ENCODE measurements at regions not wholly inside any gene's neighbourhood (a gene's known extent, or its start where the extent isn't known, plus 50 kb on each side); places are given as distances from the start of the nearest gene placed in this dataset.
"Not testable (repeated sequence)": the region's sequence is repeated elsewhere in the genome, so short reads cannot be mapped to it uniquely, and the experiment has no call there.

DNA sequence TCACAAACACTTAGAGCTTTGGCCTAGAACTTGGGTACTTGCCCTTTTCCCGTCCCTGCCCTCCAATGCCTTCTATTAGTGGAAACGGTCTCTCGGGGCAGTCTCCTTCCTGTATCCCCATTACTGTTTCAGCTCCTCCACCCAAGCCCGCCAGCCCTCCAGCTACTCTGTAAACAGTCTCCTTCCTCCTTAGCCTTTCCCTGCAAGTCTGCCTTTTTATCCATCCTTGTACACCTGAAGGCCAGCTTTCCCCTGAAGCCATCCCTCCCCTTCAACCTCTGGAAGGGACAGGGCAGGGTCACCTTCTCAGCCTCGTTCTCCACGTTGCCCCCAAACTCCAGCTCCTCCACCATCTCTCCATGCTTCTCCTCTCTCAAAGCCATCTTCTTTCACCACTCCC lies 108.1 kb upstream of the ZNF746 start:
- Histone ChIP-seq H3K4me3 (ENCODE audit: low read depth in 1 of 2, low read length in 2 of 2) (no peak overlapping the region), H3K79me2 (ENCODE audit: insufficient read depth, low read length) (peaks cover 8% of the 10 kb centered on the region; the same call in 1 of the 2 replicates), H3K27ac (ENCODE audit: low read length) (no peak overlapping the region), H3K4me2 (ENCODE audit: insufficient read depth, low read length) (no peak overlapping the region), H3K36me3 (ENCODE audit: insufficient read depth, low read length) (peaks cover 90% of the 10 kb centered on the region), H2AFZ (ENCODE audit: low read depth, low read length) (no peak overlapping the region), H3K9ac (ENCODE audit: low read depth, low read length) (no peak overlapping the region), H4K20me1 (ENCODE audit: insufficient read depth, low read length) (peaks cover 36% of the 10 kb centered on the region), H3K27me3 (ENCODE audit: insufficient read depth, low read length, poor library complexity) (no peaks in the 10 kb centered on the region), H3K9me3 (ENCODE audit: insufficient read depth, low read length, severe bottlenecking) (no peaks in the 10 kb centered on the region), H3K4me1 (ENCODE audit: insufficient read depth, low read length) (peaks cover 18% of the 10 kb centered on the region)
- TF ChIP-seq, protein P1, sequence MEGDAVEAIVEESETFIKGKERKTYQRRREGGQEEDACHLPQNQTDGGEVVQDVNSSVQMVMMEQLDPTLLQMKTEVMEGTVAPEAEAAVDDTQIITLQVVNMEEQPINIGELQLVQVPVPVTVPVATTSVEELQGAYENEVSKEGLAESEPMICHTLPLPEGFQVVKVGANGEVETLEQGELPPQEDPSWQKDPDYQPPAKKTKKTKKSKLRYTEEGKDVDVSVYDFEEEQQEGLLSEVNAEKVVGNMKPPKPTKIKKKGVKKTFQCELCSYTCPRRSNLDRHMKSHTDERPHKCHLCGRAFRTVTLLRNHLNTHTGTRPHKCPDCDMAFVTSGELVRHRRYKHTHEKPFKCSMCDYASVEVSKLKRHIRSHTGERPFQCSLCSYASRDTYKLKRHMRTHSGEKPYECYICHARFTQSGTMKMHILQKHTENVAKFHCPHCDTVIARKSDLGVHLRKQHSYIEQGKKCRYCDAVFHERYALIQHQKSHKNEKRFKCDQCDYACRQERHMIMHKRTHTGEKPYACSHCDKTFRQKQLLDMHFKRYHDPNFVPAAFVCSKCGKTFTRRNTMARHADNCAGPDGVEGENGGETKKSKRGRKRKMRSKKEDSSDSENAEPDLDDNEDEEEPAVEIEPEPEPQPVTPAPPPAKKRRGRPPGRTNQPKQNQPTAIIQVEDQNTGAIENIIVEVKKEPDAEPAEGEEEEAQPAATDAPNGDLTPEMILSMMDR (IDR thresholded peaks at IDR 0.05; ENCODE audit: borderline replicate concordance, extremely low read depth, low read length, poor library complexity, severe bottlenecking), result no peak
- no peak for TF ChIP-seq EZH2 (IDR thresholded peaks at IDR 0.05; ENCODE audit: borderline replicate concordance, low read depth, low read length, severe bottlenecking)
- DNase-seq (no peak), ATAC-seq (ENCODE audit: insufficient read depth, low read depth) (no peak)

DNA sequence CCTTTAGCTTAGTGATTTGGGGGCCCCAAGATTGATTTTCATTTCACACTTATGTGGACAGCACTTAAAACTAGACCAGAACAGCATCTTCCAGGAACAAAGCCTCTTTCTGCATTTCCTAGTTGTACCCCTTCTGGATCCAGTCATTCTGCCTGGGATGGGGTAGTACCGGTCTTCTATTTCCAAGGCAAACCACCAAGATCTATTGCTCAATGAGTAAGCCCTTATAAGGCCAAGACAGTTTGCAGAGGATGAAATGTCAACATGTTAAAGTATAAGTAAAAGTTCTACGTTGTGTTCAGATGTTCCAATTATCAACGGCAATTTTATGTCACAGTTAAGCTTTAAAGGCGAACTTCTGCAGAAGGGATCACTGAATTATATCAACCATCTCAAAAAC lies 106.9 kb upstream of the ZNF746 start:
- H3K79me2 ChIP-seq (ENCODE audit: insufficient read depth, low read length), result peaks cover 5% of the 10 kb centered on the region; the same call in 1 of the 2 replicates
- H3K27me3 ChIP-seq (ENCODE audit: insufficient read depth, low read length, poor library complexity), result no peaks in the 10 kb centered on the region
- H3K9me3 ChIP-seq (ENCODE audit: insufficient read depth, low read length, severe bottlenecking), result no peaks in the 10 kb centered on the region
- peaks cover 83% of the 10 kb centered on the region for H3K36me3 ChIP-seq (ENCODE audit: insufficient read depth, low read length)
- TF ChIP-seq, protein P1 (IDR thresholded peaks at IDR 0.05; ENCODE audit: borderline replicate concordance, extremely low read depth, low read length, poor library complexity, severe bottlenecking), result no peak
- no peak for TF ChIP-seq EZH2 (IDR thresholded peaks at IDR 0.05; ENCODE audit: borderline replicate concordance, low read depth, low read length, severe bottlenecking)
- ATAC-seq (ENCODE audit: insufficient read depth, low read depth) (no peak), DNase-seq (no peak)
- H3K4me3 ChIP-seq (ENCODE audit: low read depth in 1 of 2, low read length in 2 of 2), result no peak overlapping the region
- H4K20me1 ChIP-seq (ENCODE audit: insufficient read depth, low read length), result peaks cover 40% of the 10 kb centered on the region
- no peak overlapping the region for H3K9ac ChIP-seq (ENCODE audit: low read depth, low read length)
- H2AFZ ChIP-seq (ENCODE audit: low read depth, low read length), result no peak overlapping the region
- peaks cover 30% of the 10 kb centered on the region for H3K4me1 ChIP-seq (ENCODE audit: insufficient read depth, low read length)
- H3K4me2 ChIP-seq (ENCODE audit: insufficient read depth, low read length), result no peak overlapping the region
- H3K27ac ChIP-seq (ENCODE audit: low read length), result no peak overlapping the region

DNA sequence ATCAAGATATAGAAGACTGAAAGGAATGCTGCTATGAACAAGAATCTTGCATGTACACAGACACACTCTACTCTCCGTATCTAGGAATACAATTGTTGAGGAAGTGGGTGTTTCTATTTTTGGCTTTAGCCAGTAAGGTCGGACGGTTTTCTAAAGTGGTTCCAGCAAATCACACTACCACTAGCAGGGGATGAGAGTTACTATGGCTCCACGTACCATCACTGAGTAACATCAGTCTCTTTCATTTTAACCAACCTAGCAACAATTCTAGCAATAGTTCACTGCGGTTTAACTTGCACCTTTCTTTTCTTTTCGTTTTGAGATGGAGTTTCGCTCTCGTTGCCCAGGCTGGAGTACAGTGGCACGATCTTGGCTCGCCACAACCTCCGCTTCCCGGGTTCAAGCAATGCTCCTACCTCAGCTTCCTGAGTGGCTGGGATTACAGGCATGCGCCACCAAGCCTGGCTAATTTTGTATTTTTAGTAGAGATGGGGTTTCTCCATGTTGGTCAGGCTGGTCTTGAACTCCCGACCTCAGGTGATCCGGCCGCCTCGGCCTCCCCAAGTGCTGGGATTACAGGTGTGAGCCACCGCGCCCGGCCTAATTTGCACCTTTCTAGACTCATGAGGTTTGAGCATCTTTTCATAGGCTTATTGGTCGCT lies 103.2 kb upstream of the ZNF746 start:
- not testable (repeated sequence) for H2AFZ ChIP-seq (ENCODE audit: low read depth, low read length)
- peak overlapping the region; percentile 31; the same call in 1 of the 2 replicates for H3K27ac ChIP-seq (ENCODE audit: low read length)

DNA sequence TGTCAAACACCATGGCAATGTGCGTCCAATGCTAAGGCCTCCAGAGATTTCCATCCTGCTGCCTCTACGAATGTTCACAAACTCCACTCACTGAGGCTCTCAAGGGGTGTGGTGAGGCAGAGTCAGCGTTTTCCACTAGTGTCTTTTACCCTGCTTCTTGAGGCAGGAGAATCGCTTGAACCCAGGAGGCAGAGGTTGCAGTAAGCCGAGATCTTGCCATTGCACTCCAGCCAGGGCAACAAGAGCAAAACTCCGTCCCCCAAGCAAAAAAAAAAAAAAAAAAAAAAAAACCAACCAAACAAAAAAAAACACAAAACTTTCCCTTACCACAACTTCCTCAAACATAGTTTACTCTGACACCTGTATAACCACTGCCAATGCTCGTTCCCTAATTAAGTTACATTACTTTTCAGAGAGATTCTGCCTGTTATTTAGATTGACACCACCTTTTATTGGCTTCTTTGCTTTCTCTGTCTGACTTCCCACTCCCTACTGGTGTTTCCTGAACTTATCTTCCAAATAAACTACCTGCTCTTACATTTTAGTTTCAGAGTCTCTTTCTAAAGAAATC lies 102.1 kb upstream of the ZNF746 start:
- Histone ChIP-seq H2AFZ (ENCODE audit: low read depth, low read length) (no peak overlapping the region), H3K9me3 (ENCODE audit: insufficient read depth, low read length, severe bottlenecking) (no peaks in the 10 kb centered on the region), H3K27ac (ENCODE audit: low read length) (no peak overlapping the region), H3K36me3 (ENCODE audit: insufficient read depth, low read length) (peaks cover 87% of the 10 kb centered on the region), H3K27me3 (ENCODE audit: insufficient read depth, low read length, poor library complexity) (no peaks in the 10 kb centered on the region), H3K4me1 (ENCODE audit: insufficient read depth, low read length) (peaks cover 33% of the 10 kb centered on the region), H3K4me3 (ENCODE audit: low read depth in 1 of 2, low read length in 2 of 2) (no peak overlapping the region), H3K4me2 (ENCODE audit: insufficient read depth, low read length) (peak overlapping the region; percentile 43; the same call in 1 of the 2 replicates), H3K9ac (ENCODE audit: low read depth, low read length) (no peak overlapping the region), H4K20me1 (ENCODE audit: insufficient read depth, low read length) (peaks cover 58% of the 10 kb centered on the region), H3K79me2 (ENCODE audit: insufficient read depth, low read length) (peaks cover 9% of the 10 kb centered on the region; the same call in 1 of the 2 replicates)
- ATAC-seq (ENCODE audit: insufficient read depth, low read depth) (peak; percentile 83), DNase-seq (peak; percentile 20)
- no peak for TF ChIP-seq EZH2 (IDR thresholded peaks at IDR 0.05; ENCODE audit: borderline replicate concordance, low read depth, low read length, severe bottlenecking)
- TF ChIP-seq, protein P1 (IDR thresholded peaks at IDR 0.05; ENCODE audit: borderline replicate concordance, extremely low read depth, low read length, poor library complexity, severe bottlenecking), result no peak

More for the DNA sequence above, 103.2 kb upstream of the ZNF746 start:
- not testable (repeated sequence) for DNase-seq; ATAC-seq (ENCODE audit: insufficient read depth, low read depth); H3K4me3 ChIP-seq (ENCODE audit: low read depth in 1 of 2, low read length in 2 of 2); H3K9ac ChIP-seq (ENCODE audit: low read depth, low read length); H3K9me3 ChIP-seq (ENCODE audit: insufficient read depth, low read length, severe bottlenecking); H3K27me3 ChIP-seq (ENCODE audit: insufficient read depth, low read length, poor library complexity); H3K79me2 ChIP-seq (ENCODE audit: insufficient read depth, low read length)
- Histone ChIP-seq H3K4me1 (ENCODE audit: insufficient read depth, low read length) (peaks cover 33% of the 10 kb centered on the region), H4K20me1 (ENCODE audit: insufficient read depth, low read length) (peaks cover 54% of the 10 kb centered on the region), H3K36me3 (ENCODE audit: insufficient read depth, low read length) (peaks cover 83% of the 10 kb centered on the region), H3K4me2 (ENCODE audit: insufficient read depth, low read length) (peak overlapping the region; percentile 43; the same call in 1 of the 2 replicates)

Data from DND-41 (cell line).